Astrocyte (in vitro differentiated cells and primary cell): ENCODE measurements at regions not wholly inside any gene's neighbourhood (a gene's known extent, or its start where the extent isn't known, plus 50 kb on each side); places are given as distances from the start of the nearest gene placed in this dataset.

Experiments
- DNase-seq: peaks from one replicate; pipeline ENCODE4 v3.0.0-alpha.2; 2010; ENCODE audit warnings: low read depth
- FAIRE-seq: peaks from 2 replicates; lab custom pipeline; 2011; peaks lifted over from hg19 to GRCh38; lab: Jason Lieb, UNC
- H2AFZ ChIP-seq: 2 replicates; pipeline ENCODE4 v1.6.0; 2012; ENCODE audit warnings: low read depth, low read length, inconsistent platforms
- H3K27ac ChIP-seq: 2 replicates; pipeline ENCODE4 v1.5.1; 2011; ENCODE audit warnings: low read depth, low read length, inconsistent platforms
- H3K27me3 ChIP-seq: 2 replicates; pipeline ENCODE4 v1.6.0; 2011; ENCODE audit warnings: low read length, inconsistent platforms; ENCODE audit not compliant: insufficient read depth
- H3K36me3 ChIP-seq: 2 replicates; pipeline ENCODE4 v1.5.1; 2011; ENCODE audit warnings: low read length, inconsistent platforms; ENCODE audit not compliant: insufficient read depth
- H3K4me1 ChIP-seq: 2 replicates; pipeline ENCODE4 v1.5.1; 2011; ENCODE audit warnings: low read length, inconsistent platforms; ENCODE audit not compliant: insufficient read depth
- H3K4me2 ChIP-seq: 2 replicates; pipeline ENCODE4 v1.6.0; 2012; ENCODE audit warnings: low read length, inconsistent platforms
- H3K4me3 ChIP-seq: 2 replicates; pipeline ENCODE4 v1.5.1; 2011; ENCODE audit warnings: low read depth, mild to moderate bottlenecking, low read length, inconsistent platforms; ENCODE audit not compliant: insufficient read depth
- H3K79me2 ChIP-seq: 2 replicates; pipeline ENCODE4 v1.6.0; 2012; ENCODE audit warnings: mild to moderate bottlenecking, low read length, inconsistent platforms; ENCODE audit not compliant: insufficient read depth
- H3K9ac ChIP-seq: 2 replicates; pipeline ENCODE4 v1.6.0; 2012; ENCODE audit warnings: mild to moderate bottlenecking, low read length, inconsistent platforms
- H3K9me3 ChIP-seq: 2 replicates; pipeline ENCODE4 v1.5.1; 2012; ENCODE audit warnings: low read depth, mild to moderate bottlenecking, low read length, inconsistent platforms; ENCODE audit not compliant: insufficient read depth
- H4K20me1 ChIP-seq: 2 replicates; pipeline ENCODE4 v1.6.0; 2012; ENCODE audit warnings: low read length, inconsistent platforms; ENCODE audit not compliant: insufficient read depth
- H3K27ac Mint-ChIP-seq: one replicate; pipeline ENCODE4 v1.8.0; 2021; ENCODE audit warnings: mild to moderate bottlenecking, mixed read lengths; ENCODE audit not compliant: unreplicated experiment
- H3K27me3 Mint-ChIP-seq: one replicate; pipeline ENCODE4 v1.8.0; 2021; ENCODE audit warnings: low read depth, mixed read lengths; ENCODE audit not compliant: unreplicated experiment
- H3K36me3 Mint-ChIP-seq: one replicate; pipeline ENCODE4 v1.8.0; 2021; ENCODE audit warnings: low read depth, mixed read lengths; ENCODE audit not compliant: unreplicated experiment
- H3K4me1 Mint-ChIP-seq: one replicate; pipeline ENCODE4 v1.8.0; 2021; ENCODE audit warnings: low read depth, mixed read lengths; ENCODE audit not compliant: unreplicated experiment
- H3K4me3 Mint-ChIP-seq: one replicate; pipeline ENCODE4 v1.8.0; 2021; ENCODE audit warnings: mild to moderate bottlenecking, moderate library complexity, mixed read lengths; ENCODE audit not compliant: unreplicated experiment
- H3K9me3 Mint-ChIP-seq: one replicate; pipeline ENCODE4 v1.8.0; 2021; ENCODE audit warnings: mild to moderate bottlenecking, mixed read lengths; ENCODE audit not compliant: unreplicated experiment
- CTCF ChIP-seq: IDR thresholded peaks from 2 replicates; pipeline ENCODE4 v1.5.1; 2011; ENCODE audit warnings: low read depth, mild to moderate bottlenecking, inconsistent platforms, low read length, moderate library complexity; ENCODE audit not compliant: insufficient read depth
- EZH2 ChIP-seq: IDR thresholded peaks from 2 replicates; pipeline ENCODE4 v1.6.1; 2012; ENCODE audit warnings: mild to moderate bottlenecking, low read length, inconsistent platforms; ENCODE audit not compliant: insufficient read depth

- Histone ChIP-seq H3K4me3 (no peak overlapping the region), H3K27ac (no peak overlapping the region), H3K4me2 (no peak overlapping the region), H3K36me3 (peaks cover 18% of the 10 kb centered on the region), H2AFZ (no peak overlapping the region), H3K9me3 (no peaks in the 10 kb centered on the region), H3K9ac (no peak overlapping the region), H3K79me2 (no peaks in the 10 kb centered on the region), H3K4me1 (peaks cover 3% of the 10 kb centered on the region), H3K27me3 (no peaks in the 10 kb centered on the region), H4K20me1 (no peaks in the 10 kb centered on the region)
- Mint-ChIP-seq H3K36me3 (peaks cover 6% of the 10 kb centered on the region), H3K4me1 (no peaks in the 10 kb centered on the region), H3K9me3 (no peaks in the 10 kb centered on the region), H3K27me3 (no peaks in the 10 kb centered on the region), H3K4me3 (no peak overlapping the region), H3K27ac (no peak overlapping the region)
- FAIRE-seq (no peak), DNase-seq (no peak)
- no peak for TF ChIP-seq EZH2
- TF ChIP-seq CTCF, result no peak
These were observed 101.7 kb downstream of the CYB561 start for GRCh38 chr17:63344383-63344782.

- no peaks in the 10 kb centered on the region for H4K20me1 ChIP-seq
- FAIRE-seq (no peak), DNase-seq (peak; percentile 26)
- H3K9ac ChIP-seq, result no peak overlapping the region
- peaks cover 11% of the 10 kb centered on the region for H3K4me1 ChIP-seq
- no peak for TF ChIP-seq EZH2
- no peak for TF ChIP-seq CTCF
- no peak overlapping the region for H3K27ac ChIP-seq
- peaks cover 6% of the 10 kb centered on the region for H3K36me3 Mint-ChIP-seq
- no peaks in the 10 kb centered on the region for H3K79me2 ChIP-seq
- no peak overlapping the region for H2AFZ ChIP-seq
- H3K4me3 Mint-ChIP-seq, result no peak overlapping the region
- H3K4me2 ChIP-seq, result no peak overlapping the region
- H3K36me3 ChIP-seq, result peaks cover 18% of the 10 kb centered on the region
- no peaks in the 10 kb centered on the region for H3K9me3 ChIP-seq
- H3K27ac Mint-ChIP-seq, result no peak overlapping the region
- no peak overlapping the region for H3K4me3 ChIP-seq
- H3K9me3 Mint-ChIP-seq, result no peaks in the 10 kb centered on the region
- no peaks in the 10 kb centered on the region for H3K27me3 ChIP-seq
- H3K27me3 Mint-ChIP-seq, result no peaks in the 10 kb centered on the region
- no peaks in the 10 kb centered on the region for H3K4me1 Mint-ChIP-seq
These were observed 100.5 kb downstream of the CYB561 start for GRCh38 chr17:63345611-63346010.

GRCh38 chr17:63347475-63347874 lies 98.6 kb downstream of the CYB561 start:
- no peak overlapping the region for H3K27ac Mint-ChIP-seq
- Histone ChIP-seq H3K9ac (no peak overlapping the region), H3K9me3 (no peaks in the 10 kb centered on the region), H3K27ac (no peak overlapping the region), H3K4me1 (peaks cover 11% of the 10 kb centered on the region), H3K4me2 (no peak overlapping the region), H2AFZ (no peak overlapping the region), H3K27me3 (no peaks in the 10 kb centered on the region), H3K4me3 (no peak overlapping the region), H3K79me2 (no peaks in the 10 kb centered on the region), H3K36me3 (peaks cover 5% of the 10 kb centered on the region), H4K20me1 (no peaks in the 10 kb centered on the region)
- no peaks in the 10 kb centered on the region for H3K36me3 Mint-ChIP-seq
- no peak for FAIRE-seq
- no peak overlapping the region for H3K4me3 Mint-ChIP-seq
- DNase-seq, result no peak
- H3K4me1 Mint-ChIP-seq, result no peaks in the 10 kb centered on the region
- TF ChIP-seq CTCF (no peak), EZH2 (no peak)
- no peaks in the 10 kb centered on the region for H3K9me3 Mint-ChIP-seq
- no peaks in the 10 kb centered on the region for H3K27me3 Mint-ChIP-seq
